ENCODE measurements at regions not wholly inside any gene's neighbourhood (a gene's known extent, or its start where the extent isn't known, plus 50 kb on each side); places are given as distances from the start of the nearest gene placed in this dataset.

- Histone ChIP-seq H3K4me1 (no peaks in the 10 kb centered on the region), H3K27me3 (no peaks in the 10 kb centered on the region), H3K27ac (replicated peaks in 1 of 4) (no peak overlapping the region), H3K9me3 (no peaks in the 10 kb centered on the region), H3K36me3 (no peaks in the 10 kb centered on the region), H3K4me3 (no peak overlapping the region)
- DNase-seq (ENCODE audit: extremely low spot score) = no peak
- WGBS = 94% methylated on average over 6 of the region's 6 CpGs
- intact Hi-C loops (cut with DNase I) = no loop called here
- no peak for TF ChIP-seq POLR2AphosphoS5 (IDR thresholded peaks at IDR 0.05)
- TF ChIP-seq, protein P1, sequence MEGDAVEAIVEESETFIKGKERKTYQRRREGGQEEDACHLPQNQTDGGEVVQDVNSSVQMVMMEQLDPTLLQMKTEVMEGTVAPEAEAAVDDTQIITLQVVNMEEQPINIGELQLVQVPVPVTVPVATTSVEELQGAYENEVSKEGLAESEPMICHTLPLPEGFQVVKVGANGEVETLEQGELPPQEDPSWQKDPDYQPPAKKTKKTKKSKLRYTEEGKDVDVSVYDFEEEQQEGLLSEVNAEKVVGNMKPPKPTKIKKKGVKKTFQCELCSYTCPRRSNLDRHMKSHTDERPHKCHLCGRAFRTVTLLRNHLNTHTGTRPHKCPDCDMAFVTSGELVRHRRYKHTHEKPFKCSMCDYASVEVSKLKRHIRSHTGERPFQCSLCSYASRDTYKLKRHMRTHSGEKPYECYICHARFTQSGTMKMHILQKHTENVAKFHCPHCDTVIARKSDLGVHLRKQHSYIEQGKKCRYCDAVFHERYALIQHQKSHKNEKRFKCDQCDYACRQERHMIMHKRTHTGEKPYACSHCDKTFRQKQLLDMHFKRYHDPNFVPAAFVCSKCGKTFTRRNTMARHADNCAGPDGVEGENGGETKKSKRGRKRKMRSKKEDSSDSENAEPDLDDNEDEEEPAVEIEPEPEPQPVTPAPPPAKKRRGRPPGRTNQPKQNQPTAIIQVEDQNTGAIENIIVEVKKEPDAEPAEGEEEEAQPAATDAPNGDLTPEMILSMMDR (IDR thresholded peaks at IDR 0.05) = no peak
- TF ChIP-seq EP300 (IDR thresholded peaks at IDR 0.05) = no peak
Observed at GRCh38 chr2:230644356-230644935, 68.2 kb upstream of the CAB39 start.

DNA sequence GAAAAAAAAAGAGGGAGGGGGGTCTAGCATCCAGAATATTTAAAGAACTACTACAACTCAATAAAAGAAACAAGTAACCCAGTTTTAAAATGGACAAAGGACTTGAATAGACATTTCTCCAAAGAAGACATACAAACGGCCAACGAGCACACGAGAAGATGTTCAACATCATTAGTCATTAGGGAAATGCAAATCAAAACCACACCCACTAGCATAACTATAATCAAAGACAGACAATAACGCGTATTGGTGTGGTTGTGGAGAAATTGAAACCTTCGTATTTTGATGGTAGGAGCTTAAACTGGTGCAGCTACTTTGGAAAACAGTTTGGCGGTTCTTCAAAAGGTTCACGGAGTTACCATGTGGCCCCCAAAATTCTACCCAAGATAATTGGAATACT is 64.3 kb upstream of the CAB39 start:
- H3K4me1 ChIP-seq = no peaks in the 10 kb centered on the region
- H3K27me3 ChIP-seq = no peaks in the 10 kb centered on the region
- TF ChIP-seq EP300 (IDR thresholded peaks at IDR 0.05) = no peak
- TF ChIP-seq POLR2AphosphoS5 (IDR thresholded peaks at IDR 0.05) = no peak
- TF ChIP-seq, protein P1 (IDR thresholded peaks at IDR 0.05) = no peak
- TF ChIP-seq POLR2A (IDR thresholded peaks at IDR 0.05; ENCODE audit: low read depth) = no peak
- intact Hi-C loops (cut with DNase I) = no loop called here
- H3K4me3 ChIP-seq = no peak overlapping the region
- DNase-seq (ENCODE audit: extremely low spot score) = no peak
- WGBS = 94% methylated on average over 8 of the region's 8 CpGs
- no peaks in the 10 kb centered on the region for H3K36me3 ChIP-seq
- no peak overlapping the region for H3K27ac ChIP-seq (replicated peaks in 1 of 4)
- H3K9me3 ChIP-seq = no peaks in the 10 kb centered on the region

DNA sequence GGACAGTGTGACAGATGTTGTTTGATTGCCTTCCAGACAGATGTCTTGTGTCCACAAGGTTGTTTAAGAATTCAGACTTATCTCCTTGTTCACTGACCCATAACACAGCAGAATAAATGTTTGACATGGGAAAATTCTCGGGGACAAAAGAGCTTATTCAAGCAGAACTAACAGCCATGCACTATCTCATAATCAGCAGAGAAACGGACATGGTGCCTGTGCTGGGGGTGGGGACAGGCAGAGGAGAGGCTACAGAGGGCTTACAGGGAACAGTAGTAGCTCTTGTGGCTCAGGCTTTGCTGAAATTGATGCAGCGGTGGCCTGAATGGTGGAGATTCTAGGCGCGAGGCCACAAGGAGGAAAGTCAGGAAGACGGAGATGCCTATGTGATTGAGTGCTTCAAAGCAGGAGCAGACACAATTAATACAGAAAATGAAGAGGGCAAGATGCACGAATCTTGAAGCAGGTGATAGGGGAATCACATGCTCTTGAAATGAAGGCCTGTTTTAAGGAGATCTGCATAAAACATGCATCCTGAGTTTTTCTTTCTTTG is 62.0 kb upstream of the CAB39 start:
- no peaks in the 10 kb centered on the region for H3K9me3 ChIP-seq
- 67% methylated on average over 7 of the region's 7 CpGs for WGBS

DNA sequence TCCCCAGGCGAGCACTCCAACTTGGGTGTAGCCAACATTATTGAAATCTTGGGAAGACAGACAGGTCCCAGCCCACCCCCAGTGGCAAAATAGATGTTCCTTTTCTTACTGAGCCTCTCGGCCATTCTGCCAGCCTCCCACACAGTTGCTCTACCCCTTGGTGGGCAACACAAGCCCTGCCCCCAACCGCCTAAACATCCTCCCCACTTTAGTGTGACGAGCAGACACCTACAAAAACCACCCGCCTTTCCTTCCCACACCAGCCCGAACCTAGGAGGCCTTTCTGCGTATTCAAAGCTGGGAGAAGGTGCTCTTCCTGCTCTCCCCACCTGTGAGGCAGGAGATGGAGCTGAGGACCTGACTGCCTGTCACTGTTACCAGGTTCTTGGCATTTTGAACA is 58.6 kb upstream of the CAB39 start:
- Histone ChIP-seq H3K27me3 (no peaks in the 10 kb centered on the region), H3K9me3 (no peaks in the 10 kb centered on the region), H3K4me1 (peaks cover 0 to 3% (median under 1%) of the 10 kb centered on the region in 4 donors), H3K27ac (replicated peaks in 1 of 4) (no peak overlapping the region), H3K36me3 (no peaks in the 10 kb centered on the region), H3K4me3 (no peak overlapping the region)
- 95% methylated on average over 6 of the region's 7 CpGs for WGBS
- intact Hi-C loops (cut with DNase I) = no loop called here
- no peak for DNase-seq (ENCODE audit: extremely low spot score)
- TF ChIP-seq POLR2AphosphoS5 (IDR thresholded peaks at IDR 0.05) (no peak), EP300 (IDR thresholded peaks at IDR 0.05) (no peak), POLR2A (IDR thresholded peaks at IDR 0.05; ENCODE audit: low read depth) (no peak)
- TF ChIP-seq, protein P1 (IDR thresholded peaks at IDR 0.05) = no peak

More for the DNA sequence above, 62.0 kb upstream of the CAB39 start:
- no peak for DNase-seq (ENCODE audit: extremely low spot score)
- H3K27ac ChIP-seq (replicated peaks in 1 of 4) = no peak overlapping the region
- no peaks in the 10 kb centered on the region for H3K4me1 ChIP-seq
- H3K27me3 ChIP-seq = no peaks in the 10 kb centered on the region
- H3K36me3 ChIP-seq = no peaks in the 10 kb centered on the region
- TF ChIP-seq POLR2AphosphoS5 (IDR thresholded peaks at IDR 0.05) (no peak), EP300 (IDR thresholded peaks at IDR 0.05) (no peak), POLR2A (IDR thresholded peaks at IDR 0.05; ENCODE audit: low read depth) (no peak)
- TF ChIP-seq, protein P1 (IDR thresholded peaks at IDR 0.05) = no peak
- intact Hi-C loops (cut with DNase I) = no loop called here
- H3K4me3 ChIP-seq = no peak overlapping the region

DNA sequence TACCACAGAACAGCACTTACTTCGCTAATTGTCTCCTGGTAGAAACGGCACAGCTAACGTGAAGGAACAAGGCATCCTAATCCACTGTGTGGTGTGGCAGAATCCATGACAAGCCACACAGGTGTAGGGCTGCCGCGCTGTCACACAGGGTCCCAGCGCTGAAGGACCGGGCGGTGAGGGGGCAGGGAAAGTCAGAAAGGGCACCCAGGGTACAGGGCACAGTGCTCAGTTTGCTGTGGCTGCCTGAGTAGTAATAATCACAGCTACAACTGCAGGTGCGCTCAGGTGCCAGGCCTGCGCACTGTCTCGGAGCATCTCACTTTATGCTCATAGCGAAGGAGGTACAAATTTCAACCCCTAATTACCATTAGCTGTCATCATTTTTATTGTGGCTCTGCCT is 55.2 kb upstream of the CAB39 start:
- intact Hi-C loops (cut with DNase I) = no loop called here
- no peak for DNase-seq (ENCODE audit: extremely low spot score)
- Histone ChIP-seq H3K4me1 (peaks cover 0 to 13% (median 2%) of the 10 kb centered on the region in 4 donors), H3K9me3 (no peaks in the 10 kb centered on the region), H3K27ac (replicated peaks in 1 of 4) (no peak overlapping the region), H3K4me3 (no peak overlapping the region), H3K36me3 (no peaks in the 10 kb centered on the region), H3K27me3 (no peaks in the 10 kb centered on the region)
- 95% methylated on average over 12 of the region's 12 CpGs for WGBS
- TF ChIP-seq, protein P1 (IDR thresholded peaks at IDR 0.05) = no peak
- no peak for TF ChIP-seq POLR2A (IDR thresholded peaks at IDR 0.05; ENCODE audit: low read depth)
- TF ChIP-seq EP300 (IDR thresholded peaks at IDR 0.05) = no peak
- TF ChIP-seq POLR2AphosphoS5 (IDR thresholded peaks at IDR 0.05) = no peak

All from esophagus muscularis mucosa (tissue), 4 donors.